EH (cell line): ENCODE measurements at regions not wholly inside any gene's neighbourhood (a gene's known extent, or its start where the extent isn't known, plus 50 kb on each side); places are given as distances from the start of the nearest gene placed in this dataset.

ENCODE experiments used
- DNase-seq: peaks from one replicate; pipeline ENCODE4 v3.0.0-alpha.2; 2015; ENCODE audit warnings: low read depth

- no peak for DNase-seq
Measured at GRCh38 chr1:239322369-239322768, 64.0 kb upstream of the CHRM3 start.

GRCh38 chr1:239321877-239322276 is 64.5 kb upstream of the CHRM3 start:
- DNase-seq = no peak

GRCh38 chr1:239317948-239318347 is 68.4 kb upstream of the CHRM3 start:
- no peak for DNase-seq

GRCh38 chr1:239315631-239316217 is 70.6 kb upstream of the CHRM3 start:
- DNase-seq = no peak

GRCh38 chr1:239311331-239311730 is 75.0 kb upstream of the CHRM3 start:
- no peak for DNase-seq

- DNase-seq = no peak
Measured at GRCh38 chr1:239308701-239309333, 77.6 kb upstream of the CHRM3 start.

GRCh38 chr1:239307886-239308285 is 78.5 kb upstream of the CHRM3 start:
- no peak for DNase-seq

GRCh38 chr1:239306426-239306825 is 79.9 kb upstream of the CHRM3 start:
- no peak for DNase-seq

GRCh38 chr1:239303289-239303688 is 83.1 kb upstream of the CHRM3 start:
- no peak for DNase-seq

GRCh38 chr1:239302696-239303095 is 83.7 kb upstream of the CHRM3 start:
- DNase-seq = no peak

GRCh38 chr1:239301251-239301650 is 85.1 kb upstream of the CHRM3 start:
- no peak for DNase-seq

GRCh38 chr1:239297910-239298309 is 88.5 kb upstream of the CHRM3 start:
- DNase-seq = no peak

GRCh38 chr1:239293350-239294110 is 92.8 kb upstream of the CHRM3 start:
- no peak for DNase-seq

- no peak for DNase-seq
Measured at GRCh38 chr1:239288820-239289554, 97.4 kb upstream of the CHRM3 start.

GRCh38 chr1:239287296-239287695 is 99.1 kb upstream of the CHRM3 start:
- DNase-seq = no peak

- DNase-seq = no peak
Measured at GRCh38 chr1:239283216-239283615, 103.2 kb upstream of the CHRM3 start.

- no peak for DNase-seq
Measured at GRCh38 chr1:239282411-239282810, 104.0 kb upstream of the CHRM3 start.

GRCh38 chr1:239276051-239276450 is 110.3 kb upstream of the CHRM3 start:
- DNase-seq = no peak

GRCh38 chr1:239274242-239274830 is 112.0 kb upstream of the CHRM3 start:
- DNase-seq = peak; percentile 1

- DNase-seq = no peak
Measured at GRCh38 chr1:239270509-239270908, 115.9 kb upstream of the CHRM3 start.

GRCh38 chr1:239269706-239270105 is 116.7 kb upstream of the CHRM3 start:
- DNase-seq = no peak

GRCh38 chr1:239268941-239269340 is 117.4 kb upstream of the CHRM3 start:
- no peak for DNase-seq
